PC-3 (cell line): ENCODE measurements at regions not wholly inside any gene's neighbourhood (a gene's known extent, or its start where the extent isn't known, plus 50 kb on each side); places are given as distances from the start of the nearest gene placed in this dataset.
"Not testable (repeated sequence)": the region's sequence is repeated elsewhere in the genome, so short reads cannot be mapped to it uniquely, and the experiment has no call there.

Source experiments
- ATAC-seq: fragments of 200-7000 bp; cut with Tn5 transposase; 2 replicates; pipeline ENCODE4 v1.9.1; 2020; ENCODE audit warnings: mild to moderate bottlenecking, moderate library complexity
- BruUV-seq: library from RNA; stranded (reverse); fragments of 400-500 nt; replicated peaks from 2 replicates; lab custom pipeline; 2021; lab: Mats Ljungman, UMichigan
- CTCF ChIA-PET: fragments of 300-600 bp; sonication (Branson Sonifier 250); formaldehyde crosslinking; loops from one replicate; lab custom pipeline; 2022; ENCODE audit warnings: antibody characterized with exemption; lab: Charles Lee
- POLR2A ChIA-PET: fragments of 300-600 bp; sonication (Branson Sonifier 250); formaldehyde crosslinking; loops from one replicate; lab custom pipeline; 2022; ENCODE audit warnings: antibody characterized with exemption; ENCODE audit not compliant: unreplicated experiment; lab: Charles Lee
- DNase-seq: peaks from one replicate; pipeline ENCODE4 v3.0.0-alpha.2; 2015
- H2AFZ ChIP-seq: fragments of 300-600 bp; sonication (generic); 2 replicates; pipeline ENCODE4 v1.6.0; 2016; ENCODE audit warnings: antibody characterized with exemption, low read length
- H3F3A ChIP-seq: fragments of 300-600 bp; sonication (generic); one replicate; pipeline ENCODE4 v1.6.0; 2017; ENCODE audit warnings: antibody characterized with exemption, low read length, control low read depth, mild to moderate bottlenecking; ENCODE audit not compliant: unreplicated experiment
- H3K27ac ChIP-seq: fragments of 300-600 bp; sonication (generic); 2 replicates; pipeline ENCODE4 v1.5.1; 2016; ENCODE audit warnings: mild to moderate bottlenecking, low read length
- H3K27me3 ChIP-seq: fragments of 300-600 bp; sonication (generic); 2 replicates; pipeline ENCODE4 v1.6.1; 2016; ENCODE audit warnings: low read length, mixed read lengths
- H3K36me3 ChIP-seq: fragments of 300-600 bp; sonication (generic); 2 replicates; pipeline ENCODE4 v1.6.1; 2016; ENCODE audit warnings: low read depth, mixed run types, low read length, mixed read lengths
- H3K4me1 ChIP-seq: fragments of 300-600 bp; sonication (generic); 2 replicates; pipeline ENCODE4 v1.5.1; 2016; ENCODE audit warnings: low read length; ENCODE audit not compliant: insufficient read depth
- H3K4me2 ChIP-seq: fragments of 300-600 bp; sonication (generic); 2 replicates; pipeline ENCODE4 v1.6.0; 2016; ENCODE audit warnings: low read length
- H3K4me3 ChIP-seq: fragments of 300-600 bp; sonication (generic); 2 replicates; pipeline ENCODE4 v1.5.1; 2016; ENCODE audit warnings: mild to moderate bottlenecking, low read length, mixed read lengths
- H3K79me2 ChIP-seq: fragments of 300-600 bp; sonication (generic); 2 replicates; pipeline ENCODE4 v1.6.1; 2017; ENCODE audit warnings: low read length, mixed read lengths
- H3K9ac ChIP-seq: fragments of 300-600 bp; sonication (generic); 2 replicates; pipeline ENCODE4 v1.6.0; 2016; ENCODE audit warnings: mild to moderate bottlenecking, low read length
- H3K9me2 ChIP-seq: fragments of 300-600 bp; sonication (generic); replicated peaks from 2 replicates; pipeline ENCODE4 v1.6.1; 2016; ENCODE audit warnings: mixed run types, low read length, mixed read lengths
- H3K9me3 ChIP-seq: fragments of 300-600 bp; sonication (generic); 2 replicates; pipeline ENCODE4 v1.6.1; 2016; ENCODE audit warnings: low read length, mixed read lengths
- H4K20me1 ChIP-seq: fragments of 300-600 bp; sonication (generic); 2 replicates; pipeline ENCODE4 v1.6.1; 2016; ENCODE audit warnings: low read length, mixed read lengths
- EZH2 ChIP-seq: fragments of 300-600 bp; sonication (generic); IDR thresholded peaks from one replicate; pipeline ENCODE4 v1.6.1; 2017; ENCODE audit warnings: antibody characterized with exemption, mild to moderate bottlenecking, low read length; ENCODE audit not compliant: unreplicated experiment
- EZH2phosphoT487 ChIP-seq: fragments of 300-600 bp; sonication (generic); IDR thresholded peaks from 2 replicates; pipeline ENCODE4 v1.6.1; 2018; ENCODE audit warnings: mild to moderate bottlenecking, antibody characterized with exemption, low read length, borderline replicate concordance
- intact Hi-C: fragments of 100-400 bp; cut with micrococcal nuclease; formaldehyde crosslinking; loops from 2 replicates; pipeline ENCODE4 v1.9.0; 2023
- TF ChIP-seq, protein P1 (sequence below): fragments of 300-600 bp; sonication (generic); conservative IDR thresholded peaks from 2 replicates; pipeline ENCODE4 v1.5.1; 2017; ENCODE audit warnings: antibody characterized with exemption, low read depth, mild to moderate bottlenecking, low read length

DNA sequence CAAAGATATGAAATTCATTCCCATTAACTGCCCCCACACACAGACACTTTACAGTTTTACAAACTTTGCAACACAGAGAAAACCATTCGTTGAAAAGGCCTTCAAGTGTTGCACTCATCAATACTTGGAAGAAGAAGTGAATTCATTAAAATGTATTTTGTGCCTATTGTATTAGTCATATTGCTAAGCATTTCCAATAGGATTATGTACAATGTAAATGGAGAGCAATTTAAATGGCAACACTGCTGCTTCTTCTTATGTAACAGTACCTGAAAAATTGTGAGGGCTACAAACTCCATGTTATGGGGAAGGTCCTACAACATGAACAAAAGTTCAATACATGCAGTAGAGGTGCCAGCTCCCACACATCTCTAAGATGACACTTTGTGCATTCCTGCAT, 209.3 kb upstream of the POGK start:
- BruUV-seq = no TSS peak
- Histone ChIP-seq H3K79me2 (no peaks in the 10 kb centered on the region), H2AFZ (no peak overlapping the region), H3K9me2 (no peaks in the 10 kb centered on the region), H3K36me3 (no peaks in the 10 kb centered on the region), H3K4me2 (no peak overlapping the region), H3K4me1 (no peaks in the 10 kb centered on the region), H3F3A (no peaks in the 10 kb centered on the region), H3K4me3 (no peak overlapping the region), H3K27me3 (peaks cover 55% of the 10 kb centered on the region), H4K20me1 (no peaks in the 10 kb centered on the region), H3K9ac (no peak overlapping the region), H3K9me3 (no peaks in the 10 kb centered on the region), H3K27ac (no peak overlapping the region)
- DNase-seq (no peak), ATAC-seq (no peak)
- intact Hi-C loops = no loop called here
- CTCF ChIA-PET = no interaction called here
- TF ChIP-seq, protein P1, sequence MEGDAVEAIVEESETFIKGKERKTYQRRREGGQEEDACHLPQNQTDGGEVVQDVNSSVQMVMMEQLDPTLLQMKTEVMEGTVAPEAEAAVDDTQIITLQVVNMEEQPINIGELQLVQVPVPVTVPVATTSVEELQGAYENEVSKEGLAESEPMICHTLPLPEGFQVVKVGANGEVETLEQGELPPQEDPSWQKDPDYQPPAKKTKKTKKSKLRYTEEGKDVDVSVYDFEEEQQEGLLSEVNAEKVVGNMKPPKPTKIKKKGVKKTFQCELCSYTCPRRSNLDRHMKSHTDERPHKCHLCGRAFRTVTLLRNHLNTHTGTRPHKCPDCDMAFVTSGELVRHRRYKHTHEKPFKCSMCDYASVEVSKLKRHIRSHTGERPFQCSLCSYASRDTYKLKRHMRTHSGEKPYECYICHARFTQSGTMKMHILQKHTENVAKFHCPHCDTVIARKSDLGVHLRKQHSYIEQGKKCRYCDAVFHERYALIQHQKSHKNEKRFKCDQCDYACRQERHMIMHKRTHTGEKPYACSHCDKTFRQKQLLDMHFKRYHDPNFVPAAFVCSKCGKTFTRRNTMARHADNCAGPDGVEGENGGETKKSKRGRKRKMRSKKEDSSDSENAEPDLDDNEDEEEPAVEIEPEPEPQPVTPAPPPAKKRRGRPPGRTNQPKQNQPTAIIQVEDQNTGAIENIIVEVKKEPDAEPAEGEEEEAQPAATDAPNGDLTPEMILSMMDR = no peak
- TF ChIP-seq EZH2phosphoT487 = no peak
- TF ChIP-seq EZH2 = no peak
- POLR2A ChIA-PET = no interaction called here

DNA sequence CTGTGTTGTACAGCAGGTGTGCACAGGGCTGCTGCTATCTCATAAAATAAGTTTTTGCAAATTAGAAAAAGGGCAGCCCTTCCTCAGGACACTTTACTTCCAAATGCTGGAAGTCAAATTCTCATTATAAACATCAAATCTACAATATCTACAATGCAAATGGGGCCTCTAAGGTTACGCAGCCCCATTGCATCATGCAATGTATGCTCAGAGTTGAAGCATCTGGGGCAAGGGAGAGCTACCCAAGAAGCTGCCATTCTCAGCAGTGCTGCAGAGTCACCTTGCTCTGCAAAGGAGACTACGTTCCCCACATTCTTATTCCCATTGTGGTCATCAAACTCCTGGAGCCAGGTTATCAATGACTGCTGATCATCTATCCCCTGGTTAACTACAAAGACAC, 208.9 kb upstream of the POGK start:
- no peak overlapping the region for H3K4me2 ChIP-seq
- TF ChIP-seq, protein P1 = no peak
- TF ChIP-seq EZH2 = no peak
- POLR2A ChIA-PET = no interaction called here
- no peak overlapping the region for H2AFZ ChIP-seq
- H3K36me3 ChIP-seq = no peaks in the 10 kb centered on the region
- no TSS peak for BruUV-seq
- H3K4me1 ChIP-seq = no peaks in the 10 kb centered on the region
- H4K20me1 ChIP-seq = no peaks in the 10 kb centered on the region
- H3F3A ChIP-seq = no peaks in the 10 kb centered on the region
- H3K4me3 ChIP-seq = no peak overlapping the region
- peaks cover 55% of the 10 kb centered on the region for H3K27me3 ChIP-seq
- H3K9me3 ChIP-seq = no peaks in the 10 kb centered on the region
- CTCF ChIA-PET = no interaction called here
- intact Hi-C loops = no loop called here
- H3K9ac ChIP-seq = no peak overlapping the region
- H3K9me2 ChIP-seq = no peaks in the 10 kb centered on the region
- no peak for ATAC-seq
- H3K79me2 ChIP-seq = no peaks in the 10 kb centered on the region
- DNase-seq = no peak
- H3K27ac ChIP-seq = no peak overlapping the region

DNA sequence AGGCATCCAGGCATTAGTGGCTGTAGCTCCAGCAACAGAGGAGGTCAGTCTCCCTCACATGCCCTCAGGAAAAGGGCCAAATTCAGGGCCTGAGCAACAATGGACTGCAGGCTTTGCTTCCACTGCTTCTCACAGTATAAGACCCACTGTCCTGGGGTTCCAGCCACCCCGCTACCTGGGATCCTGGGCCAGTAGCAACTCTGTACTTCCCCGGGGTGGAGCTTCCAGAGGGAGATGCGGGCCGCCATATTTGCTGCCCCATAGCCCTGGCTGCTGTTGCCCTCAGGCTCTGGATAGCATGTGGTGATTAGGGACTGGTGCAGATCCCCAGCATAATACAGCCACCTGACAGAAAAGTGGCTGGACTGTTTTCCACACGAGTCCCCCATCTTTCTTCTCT, 201.1 kb upstream of the POGK start:
- Histone ChIP-seq H3K79me2 (no peaks in the 10 kb centered on the region), H3K4me2 (no peak overlapping the region), H3K4me3 (no peak overlapping the region), H4K20me1 (no peaks in the 10 kb centered on the region), H3F3A (no peaks in the 10 kb centered on the region), H2AFZ (no peak overlapping the region), H3K9me2 (no peaks in the 10 kb centered on the region), H3K9ac (no peak overlapping the region), H3K36me3 (no peaks in the 10 kb centered on the region), H3K9me3 (no peaks in the 10 kb centered on the region), H3K4me1 (no peaks in the 10 kb centered on the region), H3K27ac (no peak overlapping the region), H3K27me3 (peaks cover 28% of the 10 kb centered on the region)
- ATAC-seq = no peak
- POLR2A ChIA-PET = no interaction called here
- CTCF ChIA-PET = no interaction called here
- intact Hi-C loops = no loop called here
- no TSS peak for BruUV-seq
- DNase-seq = no peak
- TF ChIP-seq, protein P1 = no peak
- no peak for TF ChIP-seq EZH2
- no peak for TF ChIP-seq EZH2phosphoT487

DNA sequence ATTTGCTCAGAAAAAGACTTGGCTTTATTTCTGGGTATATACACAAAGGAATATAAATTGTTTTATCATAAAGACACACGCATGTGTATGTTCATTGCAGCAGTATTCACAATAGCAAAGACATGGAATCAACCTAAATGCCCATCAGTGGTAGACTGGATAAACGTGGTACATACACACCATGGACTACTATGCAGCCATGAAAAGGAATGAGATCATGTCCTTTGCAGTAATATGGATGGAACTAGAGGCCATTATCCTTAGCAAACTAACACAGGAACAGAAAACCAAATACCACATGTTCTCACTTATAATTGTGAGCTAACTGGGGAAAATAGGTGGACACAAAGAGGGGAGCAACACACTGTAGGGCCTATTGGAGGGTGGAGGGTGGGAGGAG, 182.0 kb upstream of the POGK start:
- intact Hi-C loops = not testable (repeated sequence)

More for the DNA sequence above, 182.0 kb upstream of the POGK start:
- H3K79me2 ChIP-seq, H3K4me3 ChIP-seq, POLR2A ChIA-PET, H3F3A ChIP-seq, BruUV-seq, H3K9me2 ChIP-seq, H3K9ac ChIP-seq, H3K4me2 ChIP-seq, H4K20me1 ChIP-seq, DNase-seq, H3K36me3 ChIP-seq, ATAC-seq, H3K9me3 ChIP-seq, H3K27ac ChIP-seq, H3K4me1 ChIP-seq, H2AFZ ChIP-seq, H3K27me3 ChIP-seq, CTCF ChIA-PET: not testable (repeated sequence)
